ENCODE measurements at regions not wholly inside any gene's neighbourhood (a gene's known extent, or its start where the extent isn't known, plus 50 kb on each side); places are given as distances from the start of the nearest gene placed in this dataset.

GRCh38 chr3:59578129-59578528 lies 528.3 kb upstream of the CFAP20DC start:
- DNase-seq = no peak

GRCh38 chr3:59576606-59577005 lies 526.8 kb upstream of the CFAP20DC start:
- DNase-seq = no peak

GRCh38 chr3:59575113-59576001 lies 525.5 kb upstream of the CFAP20DC start:
- peak; percentile 89 for DNase-seq

GRCh38 chr3:59573911-59574310 lies 524.1 kb upstream of the CFAP20DC start:
- DNase-seq = no peak

- DNase-seq = no peak
Measured at GRCh38 chr3:59572106-59572505, 522.3 kb upstream of the CFAP20DC start.

GRCh38 chr3:59570806-59571205 lies 521.0 kb upstream of the CFAP20DC start:
- no peak for DNase-seq

GRCh38 chr3:59567661-59568060 lies 517.8 kb upstream of the CFAP20DC start:
- no peak for DNase-seq

GRCh38 chr3:59566481-59566975 lies 516.7 kb upstream of the CFAP20DC start:
- peak; percentile 19 for DNase-seq

- DNase-seq = no peak
Measured at GRCh38 chr3:59565125-59565524, 515.3 kb upstream of the CFAP20DC start.

GRCh38 chr3:59563966-59564365 lies 514.1 kb upstream of the CFAP20DC start:
- no peak for DNase-seq

- DNase-seq = no peak
Measured at GRCh38 chr3:59563072-59563605, 513.3 kb upstream of the CFAP20DC start.

GRCh38 chr3:59559721-59560435 lies 510.1 kb upstream of the CFAP20DC start:
- DNase-seq = peak; percentile 52

GRCh38 chr3:59558906-59559720 lies 509.3 kb upstream of the CFAP20DC start:
- DNase-seq = no peak

GRCh38 chr3:59555593-59556315 lies 505.9 kb upstream of the CFAP20DC start:
- no peak for DNase-seq

GRCh38 chr3:59553076-59553475 lies 503.3 kb upstream of the CFAP20DC start:
- DNase-seq = no peak

- no peak for DNase-seq
Measured at GRCh38 chr3:59551834-59552233, 502.0 kb upstream of the CFAP20DC start.

- no peak for DNase-seq
Measured at GRCh38 chr3:59549962-59550361, 500.1 kb upstream of the CFAP20DC start.

GRCh38 chr3:59547874-59548273 lies 498.0 kb upstream of the CFAP20DC start:
- DNase-seq = no peak

- DNase-seq = no peak
Measured at GRCh38 chr3:59546522-59546921, 496.7 kb upstream of the CFAP20DC start.

- DNase-seq = no peak
Measured at GRCh38 chr3:59545374-59545773, 495.5 kb upstream of the CFAP20DC start.

- no peak for DNase-seq
Measured at GRCh38 chr3:59542276-59542675, 492.5 kb upstream of the CFAP20DC start.

- DNase-seq = no peak
Measured at GRCh38 chr3:59540696-59541095, 490.9 kb upstream of the CFAP20DC start.

Measured in stimulated activated CD4-positive, alpha-beta T cell treated with anti-CD3 and anti-CD28 coated beads, Interleukin-15, amount 100 ng/mL, for 24 hours (primary cell).